GM18951 (cell line): ENCODE measurements at regions not wholly inside any gene's neighbourhood (a gene's known extent, or its start where the extent isn't known, plus 50 kb on each side); places are given as distances from the start of the nearest gene placed in this dataset.

Source experiments
- POLR2A ChIP-seq: IDR thresholded peaks from 4 replicates; pipeline ENCODE4 v1.6.1; 2011; ENCODE audit warnings: mild to moderate bottlenecking; ENCODE audit not compliant: insufficient read length, insufficient read depth; ENCODE audit errors: extremely low read depth
- in situ Hi-C: fragments of 300-500 bp; cut with MboI; formaldehyde crosslinking; loops from one replicate; pipeline ENCODE4 v1.12.0; 2022; ENCODE audit warnings: low sequenced_read_pairs, mixed read lengths, inconsistent platforms; ENCODE audit not compliant: unreplicated experiment

- in situ Hi-C loops, result no loop called here
- no peak for TF ChIP-seq POLR2A
These were observed 446.1 kb downstream of the EIPR1 start for GRCh38 chr2:2931318-2932075.

GRCh38 chr2:2930841-2931240, 446.8 kb downstream of the EIPR1 start:
- in situ Hi-C loops, result no loop called here
- no peak for TF ChIP-seq POLR2A

GRCh38 chr2:2926858-2927175, 450.8 kb downstream of the EIPR1 start:
- no peak for TF ChIP-seq POLR2A

GRCh38 chr2:2926009-2926857, 451.4 kb downstream of the EIPR1 start:
- no peak for TF ChIP-seq POLR2A
- in situ Hi-C loops, result no loop called here

More at GRCh38 chr2:2926858-2927175, 450.8 kb downstream of the EIPR1 start:
- in situ Hi-C loops, result no loop called here

GRCh38 chr2:2922156-2922555, 455.5 kb downstream of the EIPR1 start:
- in situ Hi-C loops, result no loop called here
- TF ChIP-seq POLR2A, result no peak

GRCh38 chr2:2921011-2921720, 456.5 kb downstream of the EIPR1 start:
- TF ChIP-seq POLR2A, result no peak
- in situ Hi-C loops, result no loop called here

GRCh38 chr2:2919574-2920365, 457.8 kb downstream of the EIPR1 start:
- in situ Hi-C loops, result no loop called here
- TF ChIP-seq POLR2A, result no peak

GRCh38 chr2:2919026-2919425, 458.6 kb downstream of the EIPR1 start:
- in situ Hi-C loops, result no loop called here
- no peak for TF ChIP-seq POLR2A

- in situ Hi-C loops, result no loop called here
- no peak for TF ChIP-seq POLR2A
These were observed 461.0 kb downstream of the EIPR1 start for GRCh38 chr2:2916621-2917020.

- in situ Hi-C loops, result no loop called here
These were observed 463.4 kb downstream of the EIPR1 start for GRCh38 chr2:2914252-2914651.

GRCh38 chr2:2913601-2914120, 464.0 kb downstream of the EIPR1 start:
- no peak for TF ChIP-seq POLR2A
- in situ Hi-C loops, result no loop called here

More at GRCh38 chr2:2914252-2914651, 463.4 kb downstream of the EIPR1 start:
- TF ChIP-seq POLR2A, result no peak

GRCh38 chr2:2912731-2913130, 464.9 kb downstream of the EIPR1 start:
- no peak for TF ChIP-seq POLR2A
- in situ Hi-C loops, result no loop called here
